Ovary (tissue), 3 donors: ENCODE measurements at regions not wholly inside any gene's neighbourhood (a gene's known extent, or its start where the extent isn't known, plus 50 kb on each side); places are given as distances from the start of the nearest gene placed in this dataset.

Experiments
- EP300 ChIP-seq: sonication (generic); formaldehyde crosslinking; IDR thresholded peaks from one replicate; pipeline ENCODE4 v1.6.1; 2017; ENCODE audit warnings: antibody characterized with exemption
- POLR2A ChIP-seq: fragments of 450-650 bp; IDR thresholded peaks from one replicate; pipeline ENCODE4 v1.6.1; 2017; ENCODE audit warnings: antibody characterized with exemption, mild to moderate bottlenecking, moderate library complexity
- TF ChIP-seq, protein P1 (sequence below), 3 donors: fragments of 450-650 bp in 2 of 3; fragments of 200-600 bp in 1 of 3; IDR thresholded peaks; one replicate each; pipeline versions ENCODE4 v1.5.1 to v1.8.0; 2016 to 2022; ENCODE audit warnings: antibody characterized with exemption in 3 of 3, mild to moderate bottlenecking in 1 of 3
- donor health status: DM: no; HTN: no; CAD: no.

DNA sequence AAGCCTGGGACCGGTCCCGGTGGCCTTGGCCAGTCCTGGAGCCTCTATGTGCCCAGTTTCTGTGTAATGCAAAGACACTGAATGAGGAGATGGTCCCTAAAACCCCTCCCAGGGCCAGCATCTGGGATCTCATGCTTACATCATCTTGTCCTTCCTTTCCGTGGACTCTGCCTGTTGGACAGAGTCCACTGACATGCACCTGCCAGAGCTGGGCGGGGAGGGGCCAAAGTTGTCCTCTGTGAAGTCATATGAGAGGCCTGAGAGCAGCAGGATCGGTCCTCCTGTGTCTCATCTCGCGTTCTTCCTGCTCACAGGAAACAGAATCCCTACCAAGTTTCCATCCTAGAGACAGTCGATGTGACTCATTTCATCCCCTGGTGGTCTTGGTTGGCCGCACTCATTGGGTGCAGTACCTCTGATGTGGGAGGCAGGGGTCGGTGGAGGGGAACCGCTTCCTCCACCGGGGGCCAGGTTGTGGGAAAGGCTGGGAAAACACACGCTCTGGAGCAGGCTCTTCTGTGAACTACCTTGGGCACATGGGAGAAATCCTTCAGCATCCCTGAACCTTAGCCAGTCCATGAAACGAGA is 389.6 kb upstream of the PODXL start:
- TF ChIP-seq, protein P1, sequence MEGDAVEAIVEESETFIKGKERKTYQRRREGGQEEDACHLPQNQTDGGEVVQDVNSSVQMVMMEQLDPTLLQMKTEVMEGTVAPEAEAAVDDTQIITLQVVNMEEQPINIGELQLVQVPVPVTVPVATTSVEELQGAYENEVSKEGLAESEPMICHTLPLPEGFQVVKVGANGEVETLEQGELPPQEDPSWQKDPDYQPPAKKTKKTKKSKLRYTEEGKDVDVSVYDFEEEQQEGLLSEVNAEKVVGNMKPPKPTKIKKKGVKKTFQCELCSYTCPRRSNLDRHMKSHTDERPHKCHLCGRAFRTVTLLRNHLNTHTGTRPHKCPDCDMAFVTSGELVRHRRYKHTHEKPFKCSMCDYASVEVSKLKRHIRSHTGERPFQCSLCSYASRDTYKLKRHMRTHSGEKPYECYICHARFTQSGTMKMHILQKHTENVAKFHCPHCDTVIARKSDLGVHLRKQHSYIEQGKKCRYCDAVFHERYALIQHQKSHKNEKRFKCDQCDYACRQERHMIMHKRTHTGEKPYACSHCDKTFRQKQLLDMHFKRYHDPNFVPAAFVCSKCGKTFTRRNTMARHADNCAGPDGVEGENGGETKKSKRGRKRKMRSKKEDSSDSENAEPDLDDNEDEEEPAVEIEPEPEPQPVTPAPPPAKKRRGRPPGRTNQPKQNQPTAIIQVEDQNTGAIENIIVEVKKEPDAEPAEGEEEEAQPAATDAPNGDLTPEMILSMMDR (IDR thresholded peaks at IDR 0.05) = no peak
- TF ChIP-seq EP300 (no peak), POLR2A (no peak)
